Motor neuron (in vitro differentiated cells): ENCODE measurements at regions not wholly inside any gene's neighbourhood (a gene's known extent, or its start where the extent isn't known, plus 50 kb on each side); places are given as distances from the start of the nearest gene placed in this dataset.

Source experiments
- ATAC-seq, 8 experiments: fragments of 200-7000 bp; cut with Tn5 transposase; replicated peaks in 6 of 8; 2 replicates each; pipeline ENCODE4 v1.8.0; 2021; ENCODE audit warnings: mild to moderate bottlenecking in 8 of 8, moderate library complexity in 8 of 8
- H3K27ac ChIP-seq, 2 donors: fragments of 250-450 bp; sonication (Bioruptor Pico); 2 replicates each; pipeline ENCODE4 v1.9.0; 2021; ENCODE audit warnings: antibody characterized with exemption in 2 of 2, mild to moderate bottlenecking in 2 of 2, moderate library complexity in 1 of 2
- H3K4me1 ChIP-seq, 2 donors: fragments of 250-450 bp; sonication (Bioruptor Pico); replicated peaks in 1 of 2; 2 replicates each; pipeline ENCODE4 v1.6.1; 2021; ENCODE audit warnings: antibody characterized with exemption in 2 of 2, mild to moderate bottlenecking in 2 of 2, moderate library complexity in 1 of 2
- H3K4me3 ChIP-seq, 5 donors: fragments of 250-450 bp; sonication (Bioruptor Pico); 2 replicates each; pipeline ENCODE4 v1.9.0; 2021; ENCODE audit warnings: antibody characterized with exemption in 5 of 5, mild to moderate bottlenecking in 5 of 5, moderate library complexity in 4 of 5
- WGBS, 10 experiments: fragments of 450-650 bp; shearing (Covaris generic); methylation state at CpG; one replicate each; pipeline ENCODE4 v1.0.0; 2022; 5-methylcytosine and 5-hydroxymethylcytosine counted together
- in situ Hi-C, 9 experiments: fragments of 400-800 bp; cut with MboI; loops; one replicate each; pipeline ENCODE4 v1.15.0; 2021; ENCODE audit warnings: low sequenced_read_pairs in 9 of 9, low pct_unique_long_range_greater_than_20kb in 2 of 9; ENCODE audit not compliant: unreplicated experiment in 9 of 9

DNA sequence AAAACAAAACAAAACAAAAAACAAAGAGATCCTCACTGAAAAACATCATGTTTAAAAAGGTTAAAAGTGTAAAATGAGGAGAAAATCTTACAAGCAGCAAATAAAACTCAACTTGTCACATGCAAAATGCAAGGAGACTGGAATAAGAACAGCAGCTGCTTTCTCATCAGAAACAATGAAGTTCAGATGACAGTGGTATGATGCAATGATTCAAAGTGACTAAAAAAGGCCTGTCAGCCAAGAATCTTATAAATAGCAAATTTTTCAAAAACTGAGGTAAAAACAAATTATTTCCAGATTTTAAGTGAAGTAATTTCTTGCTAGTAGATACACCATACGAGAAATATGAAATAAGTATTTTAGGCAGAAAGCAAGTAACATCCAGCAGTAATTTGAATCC lies 68.6 kb upstream of the EPHA3 start:
- 0 to 100% (median 0%) methylated on average over 1 of the region's 1 CpG; no CpG with 5 or more reads in 2 of the 10 experiments for WGBS, 10 experiments
- Histone ChIP-seq H3K27ac (no peak overlapping the region), H3K4me1 (no peaks in the 10 kb centered on the region), H3K4me3 (no peak overlapping the region)
- in situ Hi-C loops, result no loop called here
- ATAC-seq, result no peak

DNA sequence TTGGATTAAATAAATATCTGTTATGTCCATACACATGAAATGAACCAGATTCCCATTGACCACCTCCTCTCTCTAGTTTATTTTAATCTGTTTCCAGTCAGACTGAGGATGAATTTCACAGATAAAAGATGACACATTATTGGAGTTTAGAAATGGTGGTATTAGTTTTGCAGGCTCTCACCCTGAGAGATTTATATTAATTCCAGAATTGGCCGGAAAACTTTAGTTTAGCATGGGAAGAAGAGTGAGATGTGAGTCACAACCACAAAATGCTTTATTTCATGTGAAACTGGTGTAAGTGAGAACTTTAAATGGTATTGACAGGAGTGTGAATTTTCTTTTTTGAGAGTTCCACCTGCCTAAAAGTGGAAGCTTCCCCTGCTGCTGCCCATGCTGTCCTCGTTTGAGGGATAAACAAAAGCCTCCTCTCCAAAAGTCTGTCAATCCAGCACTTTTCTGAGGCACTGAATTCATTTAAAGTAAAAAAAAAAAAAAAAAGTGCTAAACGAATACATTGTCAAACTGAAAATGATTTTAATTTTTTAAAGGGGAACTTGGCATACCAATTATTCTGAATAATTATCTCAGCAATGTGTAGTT lies 65.1 kb upstream of the EPHA3 start:
- 0 to 100% (median 35%) methylated on average over 1 to 3 of the region's 3 CpGs for WGBS, 10 experiments
- in situ Hi-C loops, result no loop called here
- Histone ChIP-seq H3K4me3 (no peak overlapping the region), H3K4me1 (no peaks in the 10 kb centered on the region), H3K27ac (no peak overlapping the region)
- no peak for ATAC-seq

- Histone ChIP-seq H3K4me1 (no peaks in the 10 kb centered on the region), H3K4me3 (no peak overlapping the region), H3K27ac (no peak overlapping the region)
- WGBS, 10 experiments, result 33 to 91% (median 72%) methylated on average over 3 to 6 of the region's 6 CpGs; no CpG with 5 or more reads in 1 of the 10 experiments
- in situ Hi-C loops, result no loop called here
- peak in 3 of 8 experiments; percentile 15 to 46 (median 45) for ATAC-seq
Measured at GRCh38 chr3:89043406-89043932, 64.0 kb upstream of the EPHA3 start.

GRCh38 chr3:89046661-89047060 lies 60.8 kb upstream of the EPHA3 start:
- WGBS, 10 experiments, result 0 to 100% (median 100%) methylated on average over 1 of the region's 1 CpG; no CpG with 5 or more reads in 5 of the 10 experiments
- in situ Hi-C loops, result no loop called here

GRCh38 chr3:89049119-89049518 lies 58.3 kb upstream of the EPHA3 start:
- Histone ChIP-seq H3K4me1 (no peaks in the 10 kb centered on the region), H3K4me3 (no peak overlapping the region), H3K27ac (no peak overlapping the region)
- in situ Hi-C loops, result no loop called here
- WGBS, 10 experiments, result 64 to 80% (median 71%) methylated on average over 1 to 2 of the region's 2 CpGs; no CpG with 5 or more reads in 5 of the 10 experiments
- ATAC-seq, result no peak

More at GRCh38 chr3:89046661-89047060, 60.8 kb upstream of the EPHA3 start:
- no peaks in the 10 kb centered on the region for H3K4me1 ChIP-seq
- no peak overlapping the region for H3K4me3 ChIP-seq
- ATAC-seq, result no peak
- no peak overlapping the region for H3K27ac ChIP-seq

- 52 to 100% (median 80%) methylated on average over 1 to 2 of the region's 3 CpGs; no CpG with 5 or more reads in 5 of the 10 experiments for WGBS, 10 experiments
- no peak overlapping the region for H3K27ac ChIP-seq
- no peak for ATAC-seq
- H3K4me3 ChIP-seq, result no peak overlapping the region
- in situ Hi-C loops, result no loop called here
- H3K4me1 ChIP-seq, result no peaks in the 10 kb centered on the region
Measured at GRCh38 chr3:89052386-89052785, 55.0 kb upstream of the EPHA3 start.

- Histone ChIP-seq H3K4me1 (no peaks in the 10 kb centered on the region), H3K4me3 (no peak overlapping the region), H3K27ac (no peak overlapping the region)
- peak in 2 of 8 experiments; percentile 53 to 64 for ATAC-seq
- WGBS, 10 experiments, result 32 to 100% (median 89%) methylated on average over 2 to 4 of the region's 4 CpGs
- in situ Hi-C loops, result no loop called here
Measured at GRCh38 chr3:89057398-89057797, 50.0 kb upstream of the EPHA3 start.
